GM18873 (cell line): ENCODE measurements at regions not wholly inside any gene's neighbourhood (a gene's known extent, or its start where the extent isn't known, plus 50 kb on each side); places are given as distances from the start of the nearest gene placed in this dataset.

ENCODE experiments used
- ATAC-seq: cut with Tn5 transposase; IDR thresholded peaks from one replicate; pipeline ENCODE4 v1.9.1; 2021; ENCODE audit warnings: mild to moderate bottlenecking, moderate library complexity, moderate number of reproducible peaks; ENCODE audit not compliant: unreplicated experiment, low FRiP score

GRCh38 chr20:17003170-17003870, 223.5 kb upstream of the PCSK2 start:
- no peak for ATAC-seq

- ATAC-seq: no peak
Measured at GRCh38 chr20:17010181-17010580, 216.7 kb upstream of the PCSK2 start.

GRCh38 chr20:17012546-17013226, 214.2 kb upstream of the PCSK2 start:
- no peak for ATAC-seq

- no peak for ATAC-seq
Measured at GRCh38 chr20:17014217-17014616, 212.6 kb upstream of the PCSK2 start.

GRCh38 chr20:17014756-17015366, 212.0 kb upstream of the PCSK2 start:
- no peak for ATAC-seq

- ATAC-seq: no peak
Measured at GRCh38 chr20:17017232-17017631, 209.6 kb upstream of the PCSK2 start.

- ATAC-seq: no peak
Measured at GRCh38 chr20:17021481-17021880, 205.4 kb upstream of the PCSK2 start.

GRCh38 chr20:17023036-17023435, 203.8 kb upstream of the PCSK2 start:
- no peak for ATAC-seq

- no peak for ATAC-seq
Measured at GRCh38 chr20:17023806-17024205, 203.0 kb upstream of the PCSK2 start.

- no peak for ATAC-seq
Measured at GRCh38 chr20:17024513-17025119, 202.2 kb upstream of the PCSK2 start.

- ATAC-seq: no peak
Measured at GRCh38 chr20:17026346-17026745, 200.5 kb upstream of the PCSK2 start.

GRCh38 chr20:17029698-17030097, 197.1 kb upstream of the PCSK2 start:
- ATAC-seq: no peak

GRCh38 chr20:17036541-17036940, 190.3 kb upstream of the PCSK2 start:
- ATAC-seq: no peak

- no peak for ATAC-seq
Measured at GRCh38 chr20:17042122-17042521, 184.7 kb upstream of the PCSK2 start.

GRCh38 chr20:17043323-17043722, 183.5 kb upstream of the PCSK2 start:
- ATAC-seq: no peak

- no peak for ATAC-seq
Measured at GRCh38 chr20:17044891-17045290, 181.9 kb upstream of the PCSK2 start.

GRCh38 chr20:17059465-17059864, 167.4 kb upstream of the PCSK2 start:
- no peak for ATAC-seq

- no peak for ATAC-seq
Measured at GRCh38 chr20:17061715-17062114, 165.1 kb upstream of the PCSK2 start.

- no peak for ATAC-seq
Measured at GRCh38 chr20:17062712-17063111, 164.1 kb upstream of the PCSK2 start.

GRCh38 chr20:17066902-17067301, 159.9 kb upstream of the PCSK2 start:
- ATAC-seq: no peak

- no peak for ATAC-seq
Measured at GRCh38 chr20:17068084-17068711, 158.6 kb upstream of the PCSK2 start.
